CD14-positive monocyte (primary cell): ENCODE measurements at regions not wholly inside any gene's neighbourhood (a gene's known extent, or its start where the extent isn't known, plus 50 kb on each side); places are given as distances from the start of the nearest gene placed in this dataset.

Experiments
- DNase-seq, 3 donors: peaks; one replicate each; pipeline ENCODE4 v3.0.0-alpha.2; 2011 to 2022
- H2AFZ ChIP-seq: 2 replicates; pipeline ENCODE4 v1.6.0; 2012; ENCODE audit warnings: mild to moderate bottlenecking, low read depth, low read length, inconsistent platforms; ENCODE audit not compliant: insufficient read depth, poor library complexity, severe bottlenecking
- H3K27ac ChIP-seq, 2 donors: 1 replicate in 1 of 2; 2 replicates in 1 of 2; pipeline ENCODE4 v1.5.1; 2012 to 2013; ENCODE audit warnings: low read length in 2 of 2, control low read depth in 1 of 2, inconsistent platforms in 1 of 2, low read depth in 1 of 2, mild to moderate bottlenecking in 1 of 2
- H3K27me3 ChIP-seq, 2 donors: one replicate each; pipeline versions ENCODE4 v1.6.0 to v1.6.1; 2011 to 2013; ENCODE audit warnings: low read length in 2 of 2; ENCODE audit not compliant: control insufficient read depth in 2 of 2, insufficient read depth in 2 of 2
- H3K36me3 ChIP-seq, 2 donors: replicated peaks in 1 of 2; 1 replicate in 1 of 2; 2 replicates in 1 of 2; pipeline versions ENCODE4 v1.5.1 to v1.6.1; 2012 to 2013; ENCODE audit warnings: low read length in 2 of 2, control low read depth in 1 of 2, inconsistent platforms in 1 of 2, mild to moderate bottlenecking in 1 of 2; ENCODE audit not compliant: insufficient read depth in 2 of 2, control insufficient read depth in 1 of 2
- H3K4me1 ChIP-seq, 2 donors: 1 replicate in 1 of 2; 2 replicates in 1 of 2; pipeline versions ENCODE4 v1.5.1 to v1.6.1; 2012 to 2013; ENCODE audit warnings: low read length in 2 of 2, control low read depth in 1 of 2, inconsistent platforms in 1 of 2, mild to moderate bottlenecking in 1 of 2, moderate library complexity in 1 of 2; ENCODE audit not compliant: insufficient read depth in 2 of 2, control insufficient read depth in 1 of 2
- H3K4me2 ChIP-seq: replicated peaks from 2 replicates; pipeline ENCODE3; 2012; ENCODE audit warnings: low read length, moderate library complexity, mild to moderate bottlenecking; ENCODE audit not compliant: poor library complexity, severe bottlenecking; ENCODE audit errors: extremely low read depth
- H3K4me3 ChIP-seq, 3 experiments: fragments of 200-600 bp in 1 of 3; sonication (generic) in 1 of 3; replicated peaks in 1 of 3; 1 replicate in 2 of 3; 2 replicates in 1 of 3; pipeline ENCODE4 v1.5.1; 2011 to 2013; ENCODE audit warnings: low read length in 3 of 3, mild to moderate bottlenecking in 3 of 3, control low read depth in 2 of 3, low read depth in 2 of 3, inconsistent platforms in 1 of 3, moderate library complexity in 1 of 3
- H3K79me2 ChIP-seq: 2 replicates; pipeline ENCODE4 v1.6.0; 2012; ENCODE audit warnings: mild to moderate bottlenecking, control low read depth, inconsistent platforms, low read length, moderate library complexity; ENCODE audit not compliant: insufficient read depth
- H3K9ac ChIP-seq: 2 replicates; pipeline ENCODE4 v1.6.0; 2017; ENCODE audit warnings: low read length, mild to moderate bottlenecking; ENCODE audit not compliant: insufficient read depth, poor library complexity, severe bottlenecking
- H3K9me3 ChIP-seq, 2 donors: replicated peaks in 1 of 2; 1 replicate in 1 of 2; 2 replicates in 1 of 2; pipeline versions ENCODE4 v1.5.1 to v1.6.1; 2012 to 2013; ENCODE audit warnings: low read length in 2 of 2, control low read depth in 1 of 2; ENCODE audit not compliant: control insufficient read depth in 1 of 2, insufficient read depth in 1 of 2
- H4K20me1 ChIP-seq: 2 replicates; pipeline ENCODE4 v1.6.0; 2012; ENCODE audit warnings: mild to moderate bottlenecking, low read length, control low read depth, moderate library complexity; ENCODE audit not compliant: insufficient read depth
- H3K27ac Mint-ChIP-seq, 7 donors: one replicate each; pipeline ENCODE4 v1.8.0; 2020; ENCODE audit warnings: mild to moderate bottlenecking in 7 of 7, mixed read lengths in 7 of 7, moderate library complexity in 6 of 7, inconsistent platforms in 2 of 7
- H3K27me3 Mint-ChIP-seq, 3 donors: one replicate each; pipeline ENCODE4 v1.8.0; 2021 to 2022; ENCODE audit warnings: low read depth in 3 of 3, mild to moderate bottlenecking in 3 of 3, mixed read lengths in 3 of 3, moderate library complexity in 3 of 3, inconsistent platforms in 1 of 3
- H3K36me3 Mint-ChIP-seq, 2 donors: one replicate each; pipeline ENCODE4 v1.8.0; 2020; ENCODE audit warnings: mixed read lengths in 2 of 2, inconsistent platforms in 1 of 2, mild to moderate bottlenecking in 1 of 2
- H3K4me1 Mint-ChIP-seq: one replicate; pipeline ENCODE4 v1.8.0; 2020; ENCODE audit warnings: mild to moderate bottlenecking, mixed read lengths
- H3K4me3 Mint-ChIP-seq, 2 donors: one replicate each; pipeline ENCODE4 v1.8.0; 2020; ENCODE audit warnings: mild to moderate bottlenecking in 2 of 2, mixed read lengths in 2 of 2, moderate library complexity in 1 of 2
- H3K9me3 Mint-ChIP-seq, 7 donors: one replicate each; pipeline ENCODE4 v1.8.0; 2020 to 2022; ENCODE audit warnings: mixed read lengths in 7 of 7, mild to moderate bottlenecking in 6 of 7, moderate library complexity in 6 of 7, inconsistent platforms in 2 of 7
- CTCF ChIP-seq: fragments of 200-600 bp; IDR thresholded peaks from one replicate; pipeline ENCODE4 v1.8.0; 2022; ENCODE audit warnings: antibody characterized with exemption, mild to moderate bottlenecking
- WGBS: methylation state at CpG from one replicate; pipeline ENCODE4 v1.1.5; 2013; ENCODE audit warnings: missing lambda C conversion rate; ENCODE audit not compliant: insufficient coverage; 5-methylcytosine and 5-hydroxymethylcytosine counted together
- intact Hi-C, 2 donors: fragments of 100-400 bp; cut with micrococcal nuclease; formaldehyde crosslinking; loops; one replicate each; pipeline versions ENCODE4 v1.15.0 to v1.15.1; 2023

GRCh38 chr1:71304125-71304524 lies 223.3 kb upstream of the ZRANB2 start:
- Histone ChIP-seq H2AFZ (no peak overlapping the region), H3K27me3 (no peaks in the 10 kb centered on the region), H3K36me3 (no peaks in the 10 kb centered on the region), H4K20me1 (no peaks in the 10 kb centered on the region), H3K9me3 (no peaks in the 10 kb centered on the region), H3K4me3 (no peak overlapping the region), H3K4me2 (no peak overlapping the region), H3K27ac (no peak overlapping the region), H3K4me1 (no peaks in the 10 kb centered on the region), H3K9ac (no peak overlapping the region), H3K79me2 (no peaks in the 10 kb centered on the region)
- Mint-ChIP-seq H3K9me3 (peaks cover 0 to 10% (median 3%) of the 10 kb centered on the region in 7 donors), H3K36me3 (no peaks in the 10 kb centered on the region), H3K27me3 (peaks cover 0 to 1% (median 0%) of the 10 kb centered on the region in 3 donors), H3K27ac (no peak overlapping the region), H3K4me3 (no peak overlapping the region), H3K4me1 (no peaks in the 10 kb centered on the region)
- intact Hi-C loops = no loop called here
- no CpG with 5 or more reads among the region's 3 CpGs for WGBS
- no peak for TF ChIP-seq CTCF
- no peak for DNase-seq

- H3K36me3 Mint-ChIP-seq = no peaks in the 10 kb centered on the region
- H3K36me3 ChIP-seq = no peaks in the 10 kb centered on the region
- no peak overlapping the region for H3K4me3 Mint-ChIP-seq
- peaks cover 0 to 1% (median 0%) of the 10 kb centered on the region in 3 donors for H3K27me3 Mint-ChIP-seq
- H3K4me1 ChIP-seq = no peaks in the 10 kb centered on the region
- H3K27ac Mint-ChIP-seq = no peak overlapping the region
- no peaks in the 10 kb centered on the region for H3K4me1 Mint-ChIP-seq
- 0% methylated on average over 1 of the region's 4 CpGs for WGBS
- no peaks in the 10 kb centered on the region for H3K27me3 ChIP-seq
- H3K79me2 ChIP-seq = no peaks in the 10 kb centered on the region
- no peak overlapping the region for H3K27ac ChIP-seq
- intact Hi-C loops = no loop called here
- no peak overlapping the region for H2AFZ ChIP-seq
- no peak for TF ChIP-seq CTCF
- no peak overlapping the region for H3K4me3 ChIP-seq
- no peaks in the 10 kb centered on the region for H4K20me1 ChIP-seq
- peaks cover 0 to 10% (median 3%) of the 10 kb centered on the region in 7 donors for H3K9me3 Mint-ChIP-seq
- no peak for DNase-seq
- H3K4me2 ChIP-seq = no peak overlapping the region
- H3K9ac ChIP-seq = no peak overlapping the region
- no peaks in the 10 kb centered on the region for H3K9me3 ChIP-seq
These were observed 222.8 kb upstream of the ZRANB2 start for GRCh38 chr1:71303617-71304041.
